ENCODE measurements at regions not wholly inside any gene's neighbourhood (a gene's known extent, or its start where the extent isn't known, plus 50 kb on each side); places are given as distances from the start of the nearest gene placed in this dataset.
"Not testable (repeated sequence)": the region's sequence is repeated elsewhere in the genome, so short reads cannot be mapped to it uniquely, and the experiment has no call there.

DNA sequence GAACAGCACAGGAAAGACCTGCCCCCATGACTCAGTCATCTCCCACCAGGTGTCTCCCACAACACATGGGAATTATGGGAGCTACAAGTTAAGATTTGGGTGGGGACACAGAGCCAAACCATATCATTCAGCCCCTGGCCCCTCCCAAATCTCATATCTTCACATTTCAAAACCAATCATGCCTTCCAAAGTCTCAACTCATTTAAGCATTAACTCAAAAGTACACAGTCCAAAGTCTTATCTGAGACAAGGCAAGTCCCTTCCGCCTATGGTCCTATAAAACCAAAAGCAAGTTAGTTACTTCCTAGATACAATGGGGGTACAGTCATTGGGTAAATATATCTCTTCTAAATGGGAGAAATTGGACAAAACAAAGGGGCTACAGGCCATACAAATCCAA lies 88.4 kb downstream of the OLFM4 start:
- not testable (repeated sequence) for TF ChIP-seq CTCF (IDR thresholded peaks at IDR 0.05; ENCODE audit: extremely low read depth in 1 of 2, insufficient read depth in 1 of 2, low read depth in 1 of 2, low read length in 2 of 2); POLR2AphosphoS5 (IDR thresholded peaks at IDR 0.05; ENCODE audit: insufficient read depth, low read depth, low read length); EZH2 (IDR thresholded peaks at IDR 0.05; ENCODE audit: borderline replicate concordance, low read depth, low read length, severe bottlenecking); POLR2A (IDR thresholded peaks at IDR 0.05; ENCODE audit: low read depth, low read length)
